CD14-positive monocyte (primary cell): ENCODE measurements at regions not wholly inside any gene's neighbourhood (a gene's known extent, or its start where the extent isn't known, plus 50 kb on each side); places are given as distances from the start of the nearest gene placed in this dataset.

Experiments
- DNase-seq, 3 donors: peaks; one replicate each; pipeline ENCODE4 v3.0.0-alpha.2; 2011 to 2022
- H2AFZ ChIP-seq: 2 replicates; pipeline ENCODE4 v1.6.0; 2012; ENCODE audit warnings: mild to moderate bottlenecking, low read depth, low read length, inconsistent platforms; ENCODE audit not compliant: insufficient read depth, poor library complexity, severe bottlenecking
- H3K27ac ChIP-seq, 2 donors: 1 replicate in 1 of 2; 2 replicates in 1 of 2; pipeline ENCODE4 v1.5.1; 2012 to 2013; ENCODE audit warnings: low read length in 2 of 2, control low read depth in 1 of 2, inconsistent platforms in 1 of 2, low read depth in 1 of 2, mild to moderate bottlenecking in 1 of 2
- H3K27me3 ChIP-seq, 2 donors: one replicate each; pipeline versions ENCODE4 v1.6.0 to v1.6.1; 2011 to 2013; ENCODE audit warnings: low read length in 2 of 2; ENCODE audit not compliant: control insufficient read depth in 2 of 2, insufficient read depth in 2 of 2
- H3K36me3 ChIP-seq, 2 donors: replicated peaks in 1 of 2; 1 replicate in 1 of 2; 2 replicates in 1 of 2; pipeline versions ENCODE4 v1.5.1 to v1.6.1; 2012 to 2013; ENCODE audit warnings: low read length in 2 of 2, control low read depth in 1 of 2, inconsistent platforms in 1 of 2, mild to moderate bottlenecking in 1 of 2; ENCODE audit not compliant: insufficient read depth in 2 of 2, control insufficient read depth in 1 of 2
- H3K4me1 ChIP-seq, 2 donors: 1 replicate in 1 of 2; 2 replicates in 1 of 2; pipeline versions ENCODE4 v1.5.1 to v1.6.1; 2012 to 2013; ENCODE audit warnings: low read length in 2 of 2, control low read depth in 1 of 2, inconsistent platforms in 1 of 2, mild to moderate bottlenecking in 1 of 2, moderate library complexity in 1 of 2; ENCODE audit not compliant: insufficient read depth in 2 of 2, control insufficient read depth in 1 of 2
- H3K4me2 ChIP-seq: replicated peaks from 2 replicates; pipeline ENCODE3; 2012; ENCODE audit warnings: low read length, moderate library complexity, mild to moderate bottlenecking; ENCODE audit not compliant: poor library complexity, severe bottlenecking; ENCODE audit errors: extremely low read depth
- H3K4me3 ChIP-seq, 3 experiments: fragments of 200-600 bp in 1 of 3; sonication (generic) in 1 of 3; replicated peaks in 1 of 3; 1 replicate in 2 of 3; 2 replicates in 1 of 3; pipeline ENCODE4 v1.5.1; 2011 to 2013; ENCODE audit warnings: low read length in 3 of 3, mild to moderate bottlenecking in 3 of 3, control low read depth in 2 of 3, low read depth in 2 of 3, inconsistent platforms in 1 of 3, moderate library complexity in 1 of 3
- H3K79me2 ChIP-seq: 2 replicates; pipeline ENCODE4 v1.6.0; 2012; ENCODE audit warnings: mild to moderate bottlenecking, control low read depth, inconsistent platforms, low read length, moderate library complexity; ENCODE audit not compliant: insufficient read depth
- H3K9ac ChIP-seq: 2 replicates; pipeline ENCODE4 v1.6.0; 2017; ENCODE audit warnings: low read length, mild to moderate bottlenecking; ENCODE audit not compliant: insufficient read depth, poor library complexity, severe bottlenecking
- H3K9me3 ChIP-seq, 2 donors: replicated peaks in 1 of 2; 1 replicate in 1 of 2; 2 replicates in 1 of 2; pipeline versions ENCODE4 v1.5.1 to v1.6.1; 2012 to 2013; ENCODE audit warnings: low read length in 2 of 2, control low read depth in 1 of 2; ENCODE audit not compliant: control insufficient read depth in 1 of 2, insufficient read depth in 1 of 2
- H4K20me1 ChIP-seq: 2 replicates; pipeline ENCODE4 v1.6.0; 2012; ENCODE audit warnings: mild to moderate bottlenecking, low read length, control low read depth, moderate library complexity; ENCODE audit not compliant: insufficient read depth
- H3K27ac Mint-ChIP-seq, 7 donors: one replicate each; pipeline ENCODE4 v1.8.0; 2020; ENCODE audit warnings: mild to moderate bottlenecking in 7 of 7, mixed read lengths in 7 of 7, moderate library complexity in 6 of 7, inconsistent platforms in 2 of 7
- H3K27me3 Mint-ChIP-seq, 3 donors: one replicate each; pipeline ENCODE4 v1.8.0; 2021 to 2022; ENCODE audit warnings: low read depth in 3 of 3, mild to moderate bottlenecking in 3 of 3, mixed read lengths in 3 of 3, moderate library complexity in 3 of 3, inconsistent platforms in 1 of 3
- H3K36me3 Mint-ChIP-seq, 2 donors: one replicate each; pipeline ENCODE4 v1.8.0; 2020; ENCODE audit warnings: mixed read lengths in 2 of 2, inconsistent platforms in 1 of 2, mild to moderate bottlenecking in 1 of 2
- H3K4me1 Mint-ChIP-seq: one replicate; pipeline ENCODE4 v1.8.0; 2020; ENCODE audit warnings: mild to moderate bottlenecking, mixed read lengths
- H3K4me3 Mint-ChIP-seq, 2 donors: one replicate each; pipeline ENCODE4 v1.8.0; 2020; ENCODE audit warnings: mild to moderate bottlenecking in 2 of 2, mixed read lengths in 2 of 2, moderate library complexity in 1 of 2
- H3K9me3 Mint-ChIP-seq, 7 donors: one replicate each; pipeline ENCODE4 v1.8.0; 2020 to 2022; ENCODE audit warnings: mixed read lengths in 7 of 7, mild to moderate bottlenecking in 6 of 7, moderate library complexity in 6 of 7, inconsistent platforms in 2 of 7
- WGBS: methylation state at CpG from one replicate; pipeline ENCODE4 v1.1.5; 2013; ENCODE audit warnings: missing lambda C conversion rate; ENCODE audit not compliant: insufficient coverage; 5-methylcytosine and 5-hydroxymethylcytosine counted together
- intact Hi-C, 2 donors: fragments of 100-400 bp; cut with micrococcal nuclease; formaldehyde crosslinking; loops; one replicate each; pipeline versions ENCODE4 v1.15.0 to v1.15.1; 2023
- TF ChIP-seq, protein P1 (sequence below): fragments of 200-600 bp; IDR thresholded peaks from one replicate; pipeline ENCODE4 v1.8.0; 2022; ENCODE audit warnings: antibody characterized with exemption, mild to moderate bottlenecking

DNA sequence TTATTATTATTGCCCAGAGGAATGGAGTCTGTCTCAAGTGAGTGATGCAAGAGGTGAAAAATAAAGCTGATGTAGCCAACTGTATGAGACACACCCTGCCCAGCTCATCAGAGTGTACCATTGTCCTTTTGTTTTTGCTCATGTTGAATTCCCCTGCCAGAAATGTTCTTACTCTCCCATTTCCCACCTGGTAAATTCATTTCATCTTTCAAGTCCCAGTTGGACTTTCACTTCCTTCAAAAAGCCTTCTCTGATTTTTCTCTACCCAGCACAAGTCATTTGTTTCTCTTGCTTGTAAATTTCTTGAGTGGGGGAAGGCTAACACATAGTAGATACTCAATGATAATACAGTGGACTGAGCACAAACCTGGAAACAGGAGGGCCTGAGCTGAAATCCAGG, 394.5 kb upstream of the ZNF462 start:
- Histone ChIP-seq H3K27me3 (no peaks in the 10 kb centered on the region), H3K27ac (no peak overlapping the region), H2AFZ (no peak overlapping the region), H3K9me3 (no peaks in the 10 kb centered on the region), H3K79me2 (no peaks in the 10 kb centered on the region), H4K20me1 (no peaks in the 10 kb centered on the region), H3K4me1 (no peaks in the 10 kb centered on the region), H3K4me3 (no peak overlapping the region), H3K4me2 (no peak overlapping the region), H3K36me3 (no peaks in the 10 kb centered on the region), H3K9ac (no peak overlapping the region)
- Mint-ChIP-seq H3K27me3 (no peaks in the 10 kb centered on the region), H3K4me3 (no peak overlapping the region), H3K9me3 (peaks cover 0 to 14% (median 8%) of the 10 kb centered on the region in 7 donors), H3K36me3 (no peaks in the 10 kb centered on the region), H3K4me1 (no peaks in the 10 kb centered on the region), H3K27ac (no peak overlapping the region)
- DNase-seq, result no peak
- intact Hi-C loops, result no loop called here
- TF ChIP-seq, protein P1, sequence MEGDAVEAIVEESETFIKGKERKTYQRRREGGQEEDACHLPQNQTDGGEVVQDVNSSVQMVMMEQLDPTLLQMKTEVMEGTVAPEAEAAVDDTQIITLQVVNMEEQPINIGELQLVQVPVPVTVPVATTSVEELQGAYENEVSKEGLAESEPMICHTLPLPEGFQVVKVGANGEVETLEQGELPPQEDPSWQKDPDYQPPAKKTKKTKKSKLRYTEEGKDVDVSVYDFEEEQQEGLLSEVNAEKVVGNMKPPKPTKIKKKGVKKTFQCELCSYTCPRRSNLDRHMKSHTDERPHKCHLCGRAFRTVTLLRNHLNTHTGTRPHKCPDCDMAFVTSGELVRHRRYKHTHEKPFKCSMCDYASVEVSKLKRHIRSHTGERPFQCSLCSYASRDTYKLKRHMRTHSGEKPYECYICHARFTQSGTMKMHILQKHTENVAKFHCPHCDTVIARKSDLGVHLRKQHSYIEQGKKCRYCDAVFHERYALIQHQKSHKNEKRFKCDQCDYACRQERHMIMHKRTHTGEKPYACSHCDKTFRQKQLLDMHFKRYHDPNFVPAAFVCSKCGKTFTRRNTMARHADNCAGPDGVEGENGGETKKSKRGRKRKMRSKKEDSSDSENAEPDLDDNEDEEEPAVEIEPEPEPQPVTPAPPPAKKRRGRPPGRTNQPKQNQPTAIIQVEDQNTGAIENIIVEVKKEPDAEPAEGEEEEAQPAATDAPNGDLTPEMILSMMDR, result no peak

DNA sequence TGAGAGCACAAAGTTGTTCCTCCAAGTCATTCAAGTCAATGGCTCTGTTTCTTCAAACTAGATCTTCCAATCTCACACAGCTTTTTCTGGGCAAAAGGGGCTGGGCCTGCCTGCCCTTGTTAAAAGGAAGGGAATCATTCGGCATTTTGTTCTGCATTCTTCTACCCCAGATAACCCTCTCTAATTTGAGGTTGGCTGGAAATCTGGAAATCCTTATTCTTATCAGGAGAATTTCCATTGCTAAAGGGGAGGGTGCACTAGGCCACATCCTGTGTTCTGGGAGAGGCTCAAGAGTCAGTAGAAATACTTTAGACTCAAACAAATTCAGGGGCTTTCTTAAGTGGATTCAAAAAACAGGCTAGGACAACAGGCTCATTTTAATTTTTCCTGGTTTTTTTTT, 384.7 kb upstream of the ZNF462 start:
- peaks cover 0 to 5% of the 10 kb centered on the region in 2 donors for H3K4me1 ChIP-seq
- WGBS, result no CpG with 5 or more reads among the region's 1 CpG
- no peaks in the 10 kb centered on the region for H3K36me3 ChIP-seq
- DNase-seq, result no peak
- no peak overlapping the region for H3K9ac ChIP-seq
- no peaks in the 10 kb centered on the region for H3K79me2 ChIP-seq
- H2AFZ ChIP-seq, result no peak overlapping the region
- intact Hi-C loops, result no loop called here
- H3K4me3 ChIP-seq, result no peak overlapping the region
- Mint-ChIP-seq H3K4me1 (peaks cover 7% of the 10 kb centered on the region), H3K36me3 (no peaks in the 10 kb centered on the region), H3K27me3 (peaks cover 0 to 2% (median 0%) of the 10 kb centered on the region in 3 donors), H3K9me3 (peaks cover 0 to 10% (median 3%) of the 10 kb centered on the region in 7 donors), H3K27ac (no peak overlapping the region), H3K4me3 (no peak overlapping the region)
- H3K9me3 ChIP-seq, result no peaks in the 10 kb centered on the region
- no peak overlapping the region for H3K4me2 ChIP-seq
- TF ChIP-seq, protein P1, result no peak
- no peaks in the 10 kb centered on the region for H4K20me1 ChIP-seq
- H3K27me3 ChIP-seq, result no peaks in the 10 kb centered on the region
- H3K27ac ChIP-seq, result no peak overlapping the region
